ENCODE measurements at regions not wholly inside any gene's neighbourhood (a gene's known extent, or its start where the extent isn't known, plus 50 kb on each side); places are given as distances from the start of the nearest gene placed in this dataset.

GRCh38 chr5:3032513-3032912 is 281.0 kb upstream of the IRX2 start:
- no peak for TF ChIP-seq RAD21 (conservative IDR thresholded peaks at IDR 0.05 in 1 of 2, IDR thresholded peaks at IDR 0.05 in 1 of 2)
- TF ChIP-seq, protein P1, sequence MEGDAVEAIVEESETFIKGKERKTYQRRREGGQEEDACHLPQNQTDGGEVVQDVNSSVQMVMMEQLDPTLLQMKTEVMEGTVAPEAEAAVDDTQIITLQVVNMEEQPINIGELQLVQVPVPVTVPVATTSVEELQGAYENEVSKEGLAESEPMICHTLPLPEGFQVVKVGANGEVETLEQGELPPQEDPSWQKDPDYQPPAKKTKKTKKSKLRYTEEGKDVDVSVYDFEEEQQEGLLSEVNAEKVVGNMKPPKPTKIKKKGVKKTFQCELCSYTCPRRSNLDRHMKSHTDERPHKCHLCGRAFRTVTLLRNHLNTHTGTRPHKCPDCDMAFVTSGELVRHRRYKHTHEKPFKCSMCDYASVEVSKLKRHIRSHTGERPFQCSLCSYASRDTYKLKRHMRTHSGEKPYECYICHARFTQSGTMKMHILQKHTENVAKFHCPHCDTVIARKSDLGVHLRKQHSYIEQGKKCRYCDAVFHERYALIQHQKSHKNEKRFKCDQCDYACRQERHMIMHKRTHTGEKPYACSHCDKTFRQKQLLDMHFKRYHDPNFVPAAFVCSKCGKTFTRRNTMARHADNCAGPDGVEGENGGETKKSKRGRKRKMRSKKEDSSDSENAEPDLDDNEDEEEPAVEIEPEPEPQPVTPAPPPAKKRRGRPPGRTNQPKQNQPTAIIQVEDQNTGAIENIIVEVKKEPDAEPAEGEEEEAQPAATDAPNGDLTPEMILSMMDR (IDR thresholded peaks at IDR 0.05), result no peak
- no peak for TF ChIP-seq CBX2 (IDR thresholded peaks at IDR 0.05; ENCODE audit: borderline replicate concordance, low read depth)
- TF ChIP-seq, protein P2, sequence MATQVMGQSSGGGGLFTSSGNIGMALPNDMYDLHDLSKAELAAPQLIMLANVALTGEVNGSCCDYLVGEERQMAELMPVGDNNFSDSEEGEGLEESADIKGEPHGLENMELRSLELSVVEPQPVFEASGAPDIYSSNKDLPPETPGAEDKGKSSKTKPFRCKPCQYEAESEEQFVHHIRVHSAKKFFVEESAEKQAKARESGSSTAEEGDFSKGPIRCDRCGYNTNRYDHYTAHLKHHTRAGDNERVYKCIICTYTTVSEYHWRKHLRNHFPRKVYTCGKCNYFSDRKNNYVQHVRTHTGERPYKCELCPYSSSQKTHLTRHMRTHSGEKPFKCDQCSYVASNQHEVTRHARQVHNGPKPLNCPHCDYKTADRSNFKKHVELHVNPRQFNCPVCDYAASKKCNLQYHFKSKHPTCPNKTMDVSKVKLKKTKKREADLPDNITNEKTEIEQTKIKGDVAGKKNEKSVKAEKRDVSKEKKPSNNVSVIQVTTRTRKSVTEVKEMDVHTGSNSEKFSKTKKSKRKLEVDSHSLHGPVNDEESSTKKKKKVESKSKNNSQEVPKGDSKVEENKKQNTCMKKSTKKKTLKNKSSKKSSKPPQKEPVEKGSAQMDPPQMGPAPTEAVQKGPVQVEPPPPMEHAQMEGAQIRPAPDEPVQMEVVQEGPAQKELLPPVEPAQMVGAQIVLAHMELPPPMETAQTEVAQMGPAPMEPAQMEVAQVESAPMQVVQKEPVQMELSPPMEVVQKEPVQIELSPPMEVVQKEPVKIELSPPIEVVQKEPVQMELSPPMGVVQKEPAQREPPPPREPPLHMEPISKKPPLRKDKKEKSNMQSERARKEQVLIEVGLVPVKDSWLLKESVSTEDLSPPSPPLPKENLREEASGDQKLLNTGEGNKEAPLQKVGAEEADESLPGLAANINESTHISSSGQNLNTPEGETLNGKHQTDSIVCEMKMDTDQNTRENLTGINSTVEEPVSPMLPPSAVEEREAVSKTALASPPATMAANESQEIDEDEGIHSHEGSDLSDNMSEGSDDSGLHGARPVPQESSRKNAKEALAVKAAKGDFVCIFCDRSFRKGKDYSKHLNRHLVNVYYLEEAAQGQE (IDR thresholded peaks at IDR 0.05), result no peak
- TF ChIP-seq CEBPB (IDR thresholded peaks at IDR 0.05), result no peak
- no peak for TF ChIP-seq ESRRA (IDR thresholded peaks at IDR 0.05; ENCODE audit: borderline replicate concordance, low read length)
- no peak for TF ChIP-seq ZSCAN20 (CRISPR knock-in tag; IDR thresholded peaks at IDR 0.05)
- TF ChIP-seq MAZ (IDR thresholded peaks at IDR 0.05; ENCODE audit: borderline replicate concordance, low read depth, low read length), result no peak

Measured in A549 (cell line).